ENCODE measurements at regions not wholly inside any gene's neighbourhood (a gene's known extent, or its start where the extent isn't known, plus 50 kb on each side); places are given as distances from the start of the nearest gene placed in this dataset.
"Not testable (repeated sequence)": the region's sequence is repeated elsewhere in the genome, so short reads cannot be mapped to it uniquely, and the experiment has no call there.

DNA sequence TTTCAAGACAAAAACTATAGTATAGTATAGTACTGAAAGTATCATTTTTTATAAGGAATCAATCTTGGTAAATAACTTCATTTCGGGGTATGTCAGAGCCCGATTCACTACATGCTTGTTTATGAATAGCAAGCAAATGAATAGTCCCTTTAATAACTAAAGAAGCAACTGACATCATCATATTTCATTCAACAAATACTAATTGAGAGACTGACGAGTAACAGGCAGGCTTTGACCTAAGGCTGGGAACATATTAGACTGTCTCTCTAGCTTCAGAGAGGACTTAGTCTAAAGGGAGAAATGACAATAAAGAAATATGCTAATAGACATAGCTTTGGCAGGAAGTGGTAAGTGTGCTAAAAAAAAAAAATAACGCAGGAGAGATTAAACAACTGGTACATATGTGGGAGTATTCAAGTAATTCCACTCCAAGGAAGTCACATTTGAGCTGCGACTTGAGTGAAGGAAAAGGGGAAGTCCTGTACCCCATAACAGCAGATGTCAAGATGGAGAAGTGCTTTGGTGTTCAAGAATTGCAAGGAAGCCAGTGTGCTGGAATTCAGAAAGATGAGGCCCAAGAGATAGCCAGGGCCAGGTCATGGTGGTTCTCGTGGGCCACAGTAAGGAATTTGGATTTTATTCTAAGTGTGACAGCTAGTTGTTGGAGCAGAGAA, 284.9 kb downstream of the FBXO8 start:
- Histone ChIP-seq H3K4me2 (ENCODE audit: low read length) (no peak overlapping the region), H3K4me3 (replicated peaks in 1 of 2; ENCODE audit: low read depth in 1 of 2, low read length in 2 of 2) (no peak overlapping the region), H3K27ac (ENCODE audit: low read depth, low read length) (no peak overlapping the region), H3K27me3 (ENCODE audit: insufficient read depth, low read length) (peaks cover 39% of the 10 kb centered on the region), H3K9ac (ENCODE audit: low read length) (no peak overlapping the region), H3K36me3 (ENCODE audit: control insufficient read depth in 1 of 2, insufficient read depth in 2 of 2, low read length in 2 of 2) (no peaks in the 10 kb centered on the region), H3K9me2 (ENCODE audit: insufficient read depth) (no peaks in the 10 kb centered on the region), H2AFZ (ENCODE audit: low read depth, low read length, poor library complexity, severe bottlenecking) (no peak overlapping the region), H3K4me1 (ENCODE audit: control insufficient read depth in 1 of 2, insufficient read depth in 2 of 2, low read length in 2 of 2) (no peaks in the 10 kb centered on the region), H4K20me1 (ENCODE audit: insufficient read depth) (no peaks in the 10 kb centered on the region), H3K79me2 (ENCODE audit: insufficient read depth, low read length) (no peaks in the 10 kb centered on the region), H3K9me3 (ENCODE audit: control insufficient read depth in 1 of 2, insufficient read depth in 1 of 2, low read depth in 1 of 2, low read length in 2 of 2) (no peaks in the 10 kb centered on the region)
- ChIA-PET POLR2A (no interaction called here), RAD21 (ENCODE audit: low non-redundant PET in 1 of 2, low total read pairs in 2 of 2, uncharacterized antibody in 2 of 2, unreplicated experiment in 2 of 2) (no interaction called here), CTCF (interaction anchor here (0.7 kb wide), 1 partner anchor 8 kb away, joined by 4 read pairs; no protein-coding TSS in a partner anchor)
- BruUV-seq (replicated peaks), result no TSS peak
- intact Hi-C loops (cut with micrococcal nuclease), result no loop called here
- no peak for ATAC-seq
- TF ChIP-seq REST (IDR thresholded peaks at IDR 0.05; ENCODE audit: low read depth) (no peak), RAD21 (IDR thresholded peaks at IDR 0.05; ENCODE audit: low read depth) (no peak), MAX (IDR thresholded peaks at IDR 0.05) (no peak)
- no peak for DNase-seq (ENCODE audit: low read depth, low spot score)

DNA sequence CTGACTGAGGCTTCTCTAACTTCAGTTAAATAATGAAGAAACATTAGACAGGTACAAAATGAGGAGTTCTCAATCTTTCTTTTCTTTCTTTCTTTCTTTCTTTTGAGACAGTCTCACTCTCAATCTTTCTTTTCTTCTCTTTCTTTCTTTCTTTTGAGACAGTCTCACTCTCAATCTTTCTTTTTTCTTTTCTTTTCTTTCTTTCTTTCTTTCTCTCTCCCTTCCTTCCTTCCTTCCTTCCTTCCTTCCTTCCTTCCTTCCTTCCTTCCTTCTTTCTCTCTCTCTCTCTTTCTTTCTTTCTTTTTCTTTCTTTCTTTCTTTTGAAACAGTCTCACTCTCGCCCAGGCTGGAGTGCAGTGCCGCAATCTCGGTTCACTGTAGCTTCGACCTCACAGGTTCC, 287.7 kb downstream of the FBXO8 start:
- H3K9ac ChIP-seq (ENCODE audit: low read length); ATAC-seq; H3K4me1 ChIP-seq (ENCODE audit: control insufficient read depth in 1 of 2, insufficient read depth in 2 of 2, low read length in 2 of 2); RAD21 ChIA-PET (ENCODE audit: low non-redundant PET in 1 of 2, low total read pairs in 2 of 2, uncharacterized antibody in 2 of 2, unreplicated experiment in 2 of 2); H4K20me1 ChIP-seq (ENCODE audit: insufficient read depth); H3K36me3 ChIP-seq (ENCODE audit: control insufficient read depth in 1 of 2, insufficient read depth in 2 of 2, low read length in 2 of 2); DNase-seq (ENCODE audit: low read depth, low spot score); H3K4me3 ChIP-seq (replicated peaks in 1 of 2; ENCODE audit: low read depth in 1 of 2, low read length in 2 of 2); H3K79me2 ChIP-seq (ENCODE audit: insufficient read depth, low read length); H3K9me3 ChIP-seq (ENCODE audit: control insufficient read depth in 1 of 2, insufficient read depth in 1 of 2, low read depth in 1 of 2, low read length in 2 of 2); H2AFZ ChIP-seq (ENCODE audit: low read depth, low read length, poor library complexity, severe bottlenecking); CTCF ChIA-PET; POLR2A ChIA-PET; BruUV-seq (replicated peaks); intact Hi-C loops (cut with micrococcal nuclease); H3K27ac ChIP-seq (ENCODE audit: low read depth, low read length); H3K9me2 ChIP-seq (ENCODE audit: insufficient read depth); H3K4me2 ChIP-seq (ENCODE audit: low read length): not testable (repeated sequence)
- H3K27me3 ChIP-seq (ENCODE audit: insufficient read depth, low read length), result peaks cover 44% of the 10 kb centered on the region
